HL-60 (cell line): ENCODE measurements at regions not wholly inside any gene's neighbourhood (a gene's known extent, or its start where the extent isn't known, plus 50 kb on each side); places are given as distances from the start of the nearest gene placed in this dataset.
"Not testable (repeated sequence)": the region's sequence is repeated elsewhere in the genome, so short reads cannot be mapped to it uniquely, and the experiment has no call there.

ENCODE experiments used
- DNase-seq, 2 experiments: peaks; one replicate each; pipeline ENCODE4 v3.0.0-alpha.2; 2010 to 2020; ENCODE audit warnings: low read depth in 1 of 2, low spot score in 1 of 2
- H3K27ac ChIP-seq: fragments of 250-450 bp; sonication (Bioruptor Pico); replicated peaks from 2 replicates; pipeline ENCODE4 v1.5.1; 2020; ENCODE audit warnings: mild to moderate bottlenecking, moderate library complexity
- H3K27me3 ChIP-seq: fragments of 250-450 bp; sonication (Bioruptor Pico); 2 replicates; pipeline ENCODE4 v1.5.1; 2021; ENCODE audit warnings: mild to moderate bottlenecking, moderate library complexity; ENCODE audit not compliant: insufficient read depth, poor library complexity, severe bottlenecking
- H3K4me3 ChIP-seq: replicated peaks from 2 replicates; pipeline ENCODE4 v1.5.1; 2011; ENCODE audit warnings: mild to moderate bottlenecking, control low read depth, low read length; ENCODE audit not compliant: insufficient read depth
- GABPA ChIP-seq: IDR thresholded peaks from 2 replicates; pipeline ENCODE4 v1.6.1; 2012; ENCODE audit warnings: low read depth
- POLR2AphosphoS5 ChIP-seq: IDR thresholded peaks from 2 replicates; pipeline ENCODE4 v1.6.1; 2012; ENCODE audit warnings: low read depth
- SPI1 ChIP-seq: IDR thresholded peaks from 2 replicates; pipeline ENCODE4 v1.6.1; 2012; ENCODE audit warnings: low read depth, mild to moderate bottlenecking, borderline replicate concordance
- TF ChIP-seq, protein P1 (sequence below): IDR thresholded peaks from one replicate; pipeline ENCODE4 v1.5.1; 2011; ENCODE audit warnings: low read length, control low read depth, inconsistent platforms; ENCODE audit not compliant: insufficient read depth
- TF ChIP-seq, protein P2 (sequence below): IDR thresholded peaks from 2 replicates; pipeline ENCODE4 v1.6.1; 2012; ENCODE audit warnings: low read depth; ENCODE audit not compliant: insufficient replicate concordance

DNA sequence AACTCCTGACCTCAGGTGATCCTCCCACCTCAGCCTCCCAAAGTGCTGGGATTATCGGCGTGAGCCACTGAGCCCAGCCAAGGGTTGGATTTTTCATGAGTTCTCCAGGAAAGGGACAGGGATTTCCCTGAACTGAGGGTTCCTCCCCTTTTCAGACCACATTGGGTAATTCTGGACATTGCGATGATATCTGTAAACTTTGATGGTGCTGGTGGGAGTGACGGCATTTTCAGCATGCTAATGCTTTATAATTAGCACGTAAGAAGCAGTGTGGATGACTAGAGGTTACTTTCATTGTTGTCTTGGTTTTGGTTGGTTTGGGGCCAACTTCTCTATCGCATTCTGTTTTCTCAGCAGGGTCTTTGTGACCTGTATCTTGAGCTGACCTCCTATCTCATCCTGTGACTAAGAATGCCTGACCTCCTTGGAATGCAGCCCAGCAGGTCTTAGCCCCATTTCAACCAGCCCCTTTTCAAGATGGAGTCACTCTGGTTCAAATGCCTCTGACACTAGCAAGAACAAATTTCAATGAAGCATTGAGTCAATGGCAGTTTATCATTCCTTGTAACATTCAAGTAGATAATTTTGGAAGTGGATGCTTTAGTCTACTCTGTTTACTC lies 156.5 kb downstream of the TTLL2 start:
- TF ChIP-seq POLR2AphosphoS5 = no peak
- TF ChIP-seq SPI1 = no peak
- TF ChIP-seq, protein P1, sequence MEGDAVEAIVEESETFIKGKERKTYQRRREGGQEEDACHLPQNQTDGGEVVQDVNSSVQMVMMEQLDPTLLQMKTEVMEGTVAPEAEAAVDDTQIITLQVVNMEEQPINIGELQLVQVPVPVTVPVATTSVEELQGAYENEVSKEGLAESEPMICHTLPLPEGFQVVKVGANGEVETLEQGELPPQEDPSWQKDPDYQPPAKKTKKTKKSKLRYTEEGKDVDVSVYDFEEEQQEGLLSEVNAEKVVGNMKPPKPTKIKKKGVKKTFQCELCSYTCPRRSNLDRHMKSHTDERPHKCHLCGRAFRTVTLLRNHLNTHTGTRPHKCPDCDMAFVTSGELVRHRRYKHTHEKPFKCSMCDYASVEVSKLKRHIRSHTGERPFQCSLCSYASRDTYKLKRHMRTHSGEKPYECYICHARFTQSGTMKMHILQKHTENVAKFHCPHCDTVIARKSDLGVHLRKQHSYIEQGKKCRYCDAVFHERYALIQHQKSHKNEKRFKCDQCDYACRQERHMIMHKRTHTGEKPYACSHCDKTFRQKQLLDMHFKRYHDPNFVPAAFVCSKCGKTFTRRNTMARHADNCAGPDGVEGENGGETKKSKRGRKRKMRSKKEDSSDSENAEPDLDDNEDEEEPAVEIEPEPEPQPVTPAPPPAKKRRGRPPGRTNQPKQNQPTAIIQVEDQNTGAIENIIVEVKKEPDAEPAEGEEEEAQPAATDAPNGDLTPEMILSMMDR = no peak
- no peak for TF ChIP-seq GABPA
- TF ChIP-seq, protein P2, sequence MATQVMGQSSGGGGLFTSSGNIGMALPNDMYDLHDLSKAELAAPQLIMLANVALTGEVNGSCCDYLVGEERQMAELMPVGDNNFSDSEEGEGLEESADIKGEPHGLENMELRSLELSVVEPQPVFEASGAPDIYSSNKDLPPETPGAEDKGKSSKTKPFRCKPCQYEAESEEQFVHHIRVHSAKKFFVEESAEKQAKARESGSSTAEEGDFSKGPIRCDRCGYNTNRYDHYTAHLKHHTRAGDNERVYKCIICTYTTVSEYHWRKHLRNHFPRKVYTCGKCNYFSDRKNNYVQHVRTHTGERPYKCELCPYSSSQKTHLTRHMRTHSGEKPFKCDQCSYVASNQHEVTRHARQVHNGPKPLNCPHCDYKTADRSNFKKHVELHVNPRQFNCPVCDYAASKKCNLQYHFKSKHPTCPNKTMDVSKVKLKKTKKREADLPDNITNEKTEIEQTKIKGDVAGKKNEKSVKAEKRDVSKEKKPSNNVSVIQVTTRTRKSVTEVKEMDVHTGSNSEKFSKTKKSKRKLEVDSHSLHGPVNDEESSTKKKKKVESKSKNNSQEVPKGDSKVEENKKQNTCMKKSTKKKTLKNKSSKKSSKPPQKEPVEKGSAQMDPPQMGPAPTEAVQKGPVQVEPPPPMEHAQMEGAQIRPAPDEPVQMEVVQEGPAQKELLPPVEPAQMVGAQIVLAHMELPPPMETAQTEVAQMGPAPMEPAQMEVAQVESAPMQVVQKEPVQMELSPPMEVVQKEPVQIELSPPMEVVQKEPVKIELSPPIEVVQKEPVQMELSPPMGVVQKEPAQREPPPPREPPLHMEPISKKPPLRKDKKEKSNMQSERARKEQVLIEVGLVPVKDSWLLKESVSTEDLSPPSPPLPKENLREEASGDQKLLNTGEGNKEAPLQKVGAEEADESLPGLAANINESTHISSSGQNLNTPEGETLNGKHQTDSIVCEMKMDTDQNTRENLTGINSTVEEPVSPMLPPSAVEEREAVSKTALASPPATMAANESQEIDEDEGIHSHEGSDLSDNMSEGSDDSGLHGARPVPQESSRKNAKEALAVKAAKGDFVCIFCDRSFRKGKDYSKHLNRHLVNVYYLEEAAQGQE = no peak
- no peak overlapping the region for H3K4me3 ChIP-seq
- no peaks in the 10 kb centered on the region for H3K27me3 ChIP-seq
- no peak overlapping the region for H3K27ac ChIP-seq
- DNase-seq = no peak

DNA sequence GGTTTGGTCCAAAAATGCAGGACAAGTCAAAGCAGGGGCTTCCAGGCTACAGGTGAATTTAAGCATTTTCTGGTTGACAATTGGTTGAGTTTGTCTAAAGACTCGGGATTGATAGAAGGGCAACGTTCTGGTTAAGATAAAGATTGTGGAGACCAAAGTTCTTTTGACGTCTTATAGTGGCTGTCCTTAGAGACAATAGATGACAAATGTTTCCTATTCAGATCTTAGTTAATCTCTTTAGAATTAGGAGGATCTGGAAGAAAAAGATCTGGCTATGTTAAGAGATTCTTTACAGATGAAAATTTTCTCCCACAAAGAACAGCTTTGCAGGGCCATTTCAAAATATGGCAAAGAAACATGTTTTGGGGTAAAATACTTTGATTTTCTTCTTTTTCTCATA lies 157.9 kb downstream of the TTLL2 start:
- not testable (repeated sequence) for H3K27me3 ChIP-seq, H3K4me3 ChIP-seq, DNase-seq, H3K27ac ChIP-seq

DNA sequence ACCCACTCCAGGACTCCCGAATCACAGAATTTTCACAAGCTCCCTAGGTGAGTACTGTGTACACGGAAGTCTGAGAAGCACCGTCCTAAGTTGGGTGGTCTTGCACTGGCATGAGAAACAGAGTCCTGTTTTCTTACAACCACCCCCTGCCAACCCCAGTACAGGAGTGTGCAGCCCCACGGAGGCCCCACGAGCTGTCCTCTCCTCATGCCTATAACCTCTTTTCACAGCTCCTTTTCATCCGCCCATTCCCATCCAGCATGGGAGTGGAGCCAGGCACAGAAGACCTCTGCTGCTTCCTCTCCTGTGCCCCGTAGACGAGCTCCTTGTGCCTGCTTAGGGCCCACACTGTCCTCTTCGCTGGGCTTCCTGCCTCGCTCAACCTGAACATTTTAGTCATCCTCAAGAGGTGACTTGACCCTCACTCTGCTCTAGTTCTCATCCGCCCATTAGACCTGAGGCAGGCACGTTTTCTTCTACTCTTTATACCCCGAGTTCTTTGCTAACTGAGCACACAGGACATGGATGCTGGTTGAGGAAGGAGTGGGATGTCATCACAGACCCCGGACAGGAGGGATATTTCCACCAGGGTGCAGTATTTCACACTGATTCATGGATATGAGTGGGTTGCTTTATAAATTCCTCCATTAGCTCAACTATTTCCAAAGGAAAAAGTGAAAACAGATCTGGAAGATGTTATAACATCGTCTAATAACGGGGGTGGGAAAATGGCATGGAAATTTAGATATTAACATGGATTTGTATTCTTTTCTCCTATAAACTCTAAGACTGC lies 160.5 kb downstream of the TTLL2 start:
- Histone ChIP-seq H3K27ac (no peak overlapping the region), H3K4me3 (no peak overlapping the region), H3K27me3 (peaks cover 3% of the 10 kb centered on the region)
- TF ChIP-seq, protein P1 = peak; percentile 7
- TF ChIP-seq, protein P2 = no peak
- no peak for DNase-seq

DNA sequence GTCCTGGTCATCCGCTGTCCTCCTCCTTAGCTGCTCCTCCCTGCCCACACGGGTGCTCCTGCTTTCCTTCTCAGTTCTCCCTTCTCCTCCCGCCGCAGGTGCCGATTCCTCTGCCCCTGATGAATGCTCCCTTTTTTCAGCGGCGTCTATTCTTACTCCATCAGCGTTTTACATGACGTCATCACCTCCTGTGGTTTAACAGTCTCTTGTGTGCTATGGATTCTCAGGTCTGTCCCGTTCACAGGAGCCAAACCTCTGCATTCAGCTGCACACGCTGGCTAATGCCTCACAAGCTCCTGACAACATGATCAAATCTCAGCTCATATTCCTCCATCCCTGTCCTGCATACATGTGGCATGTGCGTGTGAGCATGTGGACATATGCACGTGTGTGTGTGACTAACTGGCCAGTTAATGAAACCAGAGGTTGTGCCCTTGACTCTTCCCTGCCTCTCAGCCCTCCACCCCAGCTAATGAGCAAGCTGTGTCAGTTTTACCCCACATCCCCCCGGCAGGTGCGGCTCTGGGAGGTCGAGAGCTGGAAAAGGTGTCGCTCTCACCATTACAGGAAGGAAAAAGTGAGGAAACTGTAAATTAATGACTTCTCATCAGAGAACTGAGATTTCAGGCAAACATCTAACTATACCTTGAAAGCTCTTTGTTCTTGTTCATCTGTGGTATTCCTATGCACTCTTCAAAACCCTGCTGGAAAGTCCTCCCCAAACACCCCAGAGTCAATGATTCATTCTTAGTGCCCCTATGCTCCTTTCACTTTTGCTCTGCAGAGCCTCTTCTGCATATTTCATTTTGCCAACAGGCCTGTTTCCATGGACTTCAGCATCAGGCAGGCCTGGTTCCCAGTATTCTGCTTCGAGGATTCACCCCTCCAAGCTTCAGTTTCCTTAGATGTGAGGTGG lies 163.1 kb downstream of the TTLL2 start:
- Histone ChIP-seq H3K27me3 (peaks cover 3% of the 10 kb centered on the region), H3K27ac (no peak overlapping the region), H3K4me3 (no peak overlapping the region)
- TF ChIP-seq GABPA (no peak), SPI1 (no peak), POLR2AphosphoS5 (no peak)
- TF ChIP-seq, protein P1 = no peak
- TF ChIP-seq, protein P2 = no peak
- no peak for DNase-seq
